ENCODE measurements at regions not wholly inside any gene's neighbourhood (a gene's known extent, or its start where the extent isn't known, plus 50 kb on each side); places are given as distances from the start of the nearest gene placed in this dataset.

DNA sequence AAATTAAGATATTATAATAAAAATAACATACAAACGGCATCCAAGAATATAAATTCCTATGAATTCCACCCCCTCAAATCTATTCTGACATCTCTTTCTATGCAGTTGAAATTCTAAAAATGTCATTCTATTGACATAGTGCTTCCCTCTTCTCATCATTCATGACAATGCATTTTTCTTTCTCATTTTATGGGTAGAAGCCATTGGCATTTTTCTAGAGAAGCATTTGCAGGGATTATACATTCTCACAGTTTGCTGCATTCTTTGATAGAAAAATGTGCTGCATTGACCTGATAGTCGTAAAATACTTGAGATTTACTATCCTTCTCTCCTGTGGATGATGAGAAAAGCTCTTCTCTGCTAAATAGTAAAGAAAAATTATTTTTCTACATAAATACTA, 760.9 kb upstream of the ACO1 start:
- H3K4me3 ChIP-seq (ENCODE audit: extremely low read depth in 1 of 4, insufficient read depth in 2 of 4, low read depth in 3 of 4, low read length in 4 of 4): no peak overlapping the region
- CTCF ChIA-PET (ENCODE audit: partially characterized antibody): no interaction called here
- H3K79me1 ChIP-seq (ENCODE audit: low read depth, low read length): no peaks in the 10 kb centered on the region
- H3K4me2 ChIP-seq (ENCODE audit: insufficient read depth in 1 of 2, low read depth in 2 of 2, low read length in 2 of 2): no peak overlapping the region
- 85% methylated on average over 2 of the region's 2 CpGs; no CpG with 5 or more reads in 1 of the 2 experiments for WGBS, 2 experiments (ENCODE audit: extremely low coverage in 1 of 2, insufficient coverage in 1 of 2, insufficient read length in 1 of 2, insufficient replicate concordance in 2 of 2, low coverage in 1 of 2, low lambda C conversion rate in 2 of 2, missing lambda C conversion rate in 1 of 2)
- DNase-seq (ENCODE audit: low read depth in 1 of 2, low spot score in 2 of 2) (no peak), FAIRE-seq (no peak)
- H3K23me2 ChIP-seq (ENCODE audit: low read depth, low read length): no peaks in the 10 kb centered on the region
- H3K4me1 ChIP-seq (replicated peaks in 1 of 4; ENCODE audit: control insufficient read depth in 3 of 4, insufficient read depth in 4 of 4, low read length in 3 of 4): no peaks in the 10 kb centered on the region
- H3K4ac ChIP-seq (replicated peaks; ENCODE audit: insufficient read length, low read depth, low read length): no peak overlapping the region
- H3K79me2 ChIP-seq (ENCODE audit: control insufficient read depth in 1 of 2, insufficient read depth in 2 of 2, low read length in 2 of 2): no peaks in the 10 kb centered on the region
- H2AK5ac ChIP-seq (ENCODE audit: low read depth, low read length): no peak overlapping the region
- no peak overlapping the region for H3K9ac ChIP-seq (replicated peaks in 1 of 4; ENCODE audit: extremely low read depth in 1 of 4, low read depth in 3 of 4, low read length in 3 of 4)
- H2BK120ac ChIP-seq (replicated peaks; ENCODE audit: low read depth, low read length): no peak overlapping the region
- no peak overlapping the region for H3K56ac ChIP-seq (replicated peaks; ENCODE audit: insufficient read length, low read depth, low read length)
- H2BK12ac ChIP-seq (ENCODE audit: low read depth, low read length): no peak overlapping the region
- H4K5ac ChIP-seq (ENCODE audit: insufficient read length, low read depth, low read length): no peak overlapping the region
- no peak overlapping the region for H3K23ac ChIP-seq (ENCODE audit: insufficient read length)
- no peak for TF ChIP-seq POLR2AphosphoS5 (IDR thresholded peaks at IDR 0.05; ENCODE audit: low read depth, low read length)
- TF ChIP-seq CHD2 (IDR thresholded peaks at IDR 0.05; ENCODE audit: low read length): no peak
- TF ChIP-seq, protein P1, sequence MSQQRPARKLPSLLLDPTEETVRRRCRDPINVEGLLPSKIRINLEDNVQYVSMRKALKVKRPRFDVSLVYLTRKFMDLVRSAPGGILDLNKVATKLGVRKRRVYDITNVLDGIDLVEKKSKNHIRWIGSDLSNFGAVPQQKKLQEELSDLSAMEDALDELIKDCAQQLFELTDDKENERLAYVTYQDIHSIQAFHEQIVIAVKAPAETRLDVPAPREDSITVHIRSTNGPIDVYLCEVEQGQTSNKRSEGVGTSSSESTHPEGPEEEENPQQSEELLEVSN (IDR thresholded peaks at IDR 0.05): no peak
- no peak for TF ChIP-seq CHD1 (IDR thresholded peaks at IDR 0.05; ENCODE audit: low read depth, low read length)
- TF ChIP-seq BCL11A (IDR thresholded peaks at IDR 0.05; ENCODE audit: low read depth in 2 of 2, low read length in 2 of 2): no peak
- no peak for TF ChIP-seq ASH2L (IDR thresholded peaks at IDR 0.05; ENCODE audit: low read length)
- no peak for TF ChIP-seq SRF (IDR thresholded peaks at IDR 0.05; ENCODE audit: low read depth, low read length)
- no peak for TF ChIP-seq CBX8 (IDR thresholded peaks at IDR 0.05; ENCODE audit: borderline replicate concordance, low read depth, low read length)
- TF ChIP-seq PHF8 (conservative IDR thresholded peaks at IDR 0.05; ENCODE audit: low read depth, low read length): no peak
- H3K9me3 ChIP-seq (ENCODE audit: insufficient read depth in 2 of 2, low read depth in 1 of 2, low read length in 1 of 2): no peaks in the 10 kb centered on the region
- no peak overlapping the region for H3K14ac ChIP-seq (ENCODE audit: insufficient read length)
- no peak overlapping the region for H2BK20ac ChIP-seq (ENCODE audit: low read length)
- no peak overlapping the region for H4K91ac ChIP-seq (replicated peaks; ENCODE audit: insufficient read length, low read length)
- no peaks in the 10 kb centered on the region for H3K36me3 ChIP-seq (ENCODE audit: control insufficient read depth in 2 of 4, insufficient read depth in 4 of 4, low read length in 3 of 4)
- H3K18ac ChIP-seq (ENCODE audit: extremely low read depth, low read length): no peak overlapping the region
- H4K8ac ChIP-seq (ENCODE audit: extremely low read depth, insufficient read depth, low read length): no peak overlapping the region
- no peaks in the 10 kb centered on the region for H3K27me3 ChIP-seq (replicated peaks in 1 of 4; ENCODE audit: control insufficient read depth in 3 of 4, extremely low read depth in 1 of 4, insufficient read depth in 3 of 4, low read length in 3 of 4)
- no peak overlapping the region for H2BK5ac ChIP-seq (ENCODE audit: low read depth, low read length)
- POLR2A ChIA-PET (ENCODE audit: partially characterized antibody): no interaction called here
- no peak overlapping the region for H2AFZ ChIP-seq (ENCODE audit: low read length)
- H3K27ac ChIP-seq (ENCODE audit: low read depth, low read length): no peak overlapping the region
- no peaks in the 10 kb centered on the region for H4K20me1 ChIP-seq (replicated peaks in 1 of 2; ENCODE audit: control insufficient read depth in 1 of 2, insufficient read depth in 2 of 2, low read length in 2 of 2)
- no peak overlapping the region for H2BK15ac ChIP-seq (ENCODE audit: low read length)
